ENCODE measurements at regions not wholly inside any gene's neighbourhood (a gene's known extent, or its start where the extent isn't known, plus 50 kb on each side); places are given as distances from the start of the nearest gene placed in this dataset.

- no peaks in the 10 kb centered on the region for H4K20me1 ChIP-seq (ENCODE audit: insufficient read depth)
- H3K27me3 ChIP-seq (ENCODE audit: insufficient read depth, low read depth, low read length), result no peaks in the 10 kb centered on the region
- no peaks in the 10 kb centered on the region for H3K9me2 ChIP-seq (ENCODE audit: insufficient read depth, low read length)
- no peaks in the 10 kb centered on the region for H3K9me3 ChIP-seq (ENCODE audit: low read length)
- no peaks in the 10 kb centered on the region for H3F3A ChIP-seq (ENCODE audit: insufficient read depth, low read length, poor library complexity, severe bottlenecking)
- H3K36me3 ChIP-seq (ENCODE audit: insufficient read depth, low read length), result no peaks in the 10 kb centered on the region
- H3K27ac ChIP-seq (ENCODE audit: low read length), result no peak overlapping the region
- TF ChIP-seq EP300 (conservative IDR thresholded peaks at IDR 0.05; ENCODE audit: poor library complexity, severe bottlenecking), result no peak
- no peak for TF ChIP-seq CTCF (IDR thresholded peaks at IDR 0.05; ENCODE audit: poor library complexity, severe bottlenecking)
- TF ChIP-seq REST (IDR thresholded peaks at IDR 0.05; ENCODE audit: borderline replicate concordance), result no peak
- no peak for TF ChIP-seq EZH2 (IDR thresholded peaks at IDR 0.05; ENCODE audit: borderline replicate concordance, insufficient read depth, low read length, poor library complexity, severe bottlenecking)
- TF ChIP-seq RAD21 (conservative IDR thresholded peaks at IDR 0.05), result no peak
- TF ChIP-seq SMC3 (conservative IDR thresholded peaks at IDR 0.05; ENCODE audit: poor library complexity), result no peak
- no peak for TF ChIP-seq MXI1 (conservative IDR thresholded peaks at IDR 0.05; ENCODE audit: poor library complexity, severe bottlenecking)
- TF ChIP-seq POLR2AphosphoS5 (IDR thresholded peaks at IDR 0.05), result no peak
- no peak for TF ChIP-seq TAF1 (IDR thresholded peaks at IDR 0.05; ENCODE audit: low read depth)
- H3K4me3 ChIP-seq (ENCODE audit: low read length), result no peak overlapping the region
- no peak overlapping the region for H3K9ac ChIP-seq (ENCODE audit: low read length)
- no peaks in the 10 kb centered on the region for H3K79me2 ChIP-seq (replicated peaks; ENCODE audit: insufficient read depth, low read length)
- no peak overlapping the region for H2AFZ ChIP-seq (ENCODE audit: low read depth, low read length)
- no peak overlapping the region for H3K4me2 ChIP-seq (ENCODE audit: low read length)
Measured at GRCh38 chr17:74032222-74032621, 171.3 kb upstream of the RPL38 start.

GRCh38 chr17:74037320-74037719 is 166.2 kb upstream of the RPL38 start:
- no peaks in the 10 kb centered on the region for H3K9me3 ChIP-seq (ENCODE audit: low read length)
- no peaks in the 10 kb centered on the region for H3K9me2 ChIP-seq (ENCODE audit: insufficient read depth, low read length)
- no peaks in the 10 kb centered on the region for H3K27me3 ChIP-seq (ENCODE audit: insufficient read depth, low read depth, low read length)
- H4K20me1 ChIP-seq (ENCODE audit: insufficient read depth), result no peaks in the 10 kb centered on the region
- H3K9ac ChIP-seq (ENCODE audit: low read length), result no peak overlapping the region
- no peaks in the 10 kb centered on the region for H3K79me2 ChIP-seq (replicated peaks; ENCODE audit: insufficient read depth, low read length)
- H2AFZ ChIP-seq (ENCODE audit: low read depth, low read length), result no peak overlapping the region
- no peaks in the 10 kb centered on the region for H3K36me3 ChIP-seq (ENCODE audit: insufficient read depth, low read length)
- no peak for TF ChIP-seq REST (IDR thresholded peaks at IDR 0.05; ENCODE audit: borderline replicate concordance)
- TF ChIP-seq SMC3 (conservative IDR thresholded peaks at IDR 0.05; ENCODE audit: poor library complexity), result no peak
- TF ChIP-seq EZH2 (IDR thresholded peaks at IDR 0.05; ENCODE audit: borderline replicate concordance, insufficient read depth, low read length, poor library complexity, severe bottlenecking), result no peak
- no peak for TF ChIP-seq TAF1 (IDR thresholded peaks at IDR 0.05; ENCODE audit: low read depth)
- no peak for TF ChIP-seq EP300 (conservative IDR thresholded peaks at IDR 0.05; ENCODE audit: poor library complexity, severe bottlenecking)
- TF ChIP-seq CTCF (IDR thresholded peaks at IDR 0.05; ENCODE audit: poor library complexity, severe bottlenecking), result no peak
- TF ChIP-seq RAD21 (conservative IDR thresholded peaks at IDR 0.05), result no peak
- no peak for TF ChIP-seq MXI1 (conservative IDR thresholded peaks at IDR 0.05; ENCODE audit: poor library complexity, severe bottlenecking)
- no peak for TF ChIP-seq POLR2AphosphoS5 (IDR thresholded peaks at IDR 0.05)
- no peaks in the 10 kb centered on the region for H3F3A ChIP-seq (ENCODE audit: insufficient read depth, low read length, poor library complexity, severe bottlenecking)
- no peak overlapping the region for H3K27ac ChIP-seq (ENCODE audit: low read length)
- no peak overlapping the region for H3K4me2 ChIP-seq (ENCODE audit: low read length)
- H3K4me3 ChIP-seq (ENCODE audit: low read length), result no peak overlapping the region

Data from neural cell (in vitro differentiated cells).